ENCODE measurements at regions not wholly inside any gene's neighbourhood (a gene's known extent, or its start where the extent isn't known, plus 50 kb on each side); places are given as distances from the start of the nearest gene placed in this dataset.

GRCh38 chr12:90515199-90516175 lies 439.5 kb downstream of the CCER1 start:
- H3K9me3 ChIP-seq: no peaks in the 10 kb centered on the region
- H3K27ac ChIP-seq: no peak overlapping the region
- H3K36me3 ChIP-seq (ENCODE audit: insufficient read depth in 1 of 2, low read depth in 1 of 2): no peaks in the 10 kb centered on the region
- no peak for ATAC-seq
- H3K4me3 ChIP-seq: no peak overlapping the region
- H3K4me1 ChIP-seq: no peaks in the 10 kb centered on the region
- TF ChIP-seq CTCF (IDR thresholded peaks at IDR 0.05): no peak
- H3K27me3 ChIP-seq (ENCODE audit: insufficient read depth in 3 of 3, low read length in 2 of 3): no peaks in the 10 kb centered on the region
- WGBS, 3 donors: 79 to 87% (median 86%) methylated on average over 2 of the region's 2 CpGs
- intact Hi-C loops (cut with DNase I): no loop called here
- DNase-seq: no peak

- Histone ChIP-seq H3K4me1 (no peaks in the 10 kb centered on the region), H3K9me3 (no peaks in the 10 kb centered on the region), H3K36me3 (ENCODE audit: insufficient read depth in 1 of 2, low read depth in 1 of 2) (no peaks in the 10 kb centered on the region), H3K27ac (no peak overlapping the region), H3K4me3 (no peak overlapping the region), H3K27me3 (ENCODE audit: insufficient read depth in 3 of 3, low read length in 2 of 3) (no peaks in the 10 kb centered on the region)
- intact Hi-C loops (cut with DNase I): no loop called here
- DNase-seq (no peak), ATAC-seq (no peak)
- WGBS, 3 donors: 7 to 14% (median 10%) methylated on average over 3 of the region's 3 CpGs
- TF ChIP-seq CTCF (IDR thresholded peaks at IDR 0.05): no peak
These were observed 440.7 kb downstream of the CCER1 start for GRCh38 chr12:90514325-90514724.

DNA sequence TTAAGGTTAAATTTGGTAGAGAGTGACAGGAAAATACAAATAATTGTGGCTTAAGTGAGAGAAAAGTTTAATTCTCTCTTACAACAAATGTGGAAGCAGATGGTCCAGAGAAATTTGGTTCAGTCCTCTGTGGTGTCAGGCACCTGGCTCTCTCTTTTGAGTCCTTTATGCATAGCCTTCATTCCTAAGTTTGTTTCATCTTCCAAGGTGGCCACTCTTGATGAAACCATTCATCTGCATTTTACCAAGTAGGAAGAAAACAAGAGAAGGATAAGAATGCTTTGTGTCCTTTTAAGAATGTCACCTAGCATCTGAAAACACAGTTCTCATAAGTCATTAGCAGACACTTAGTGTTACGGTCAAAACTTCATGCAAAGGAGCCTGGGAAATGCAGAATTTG lies 442.5 kb downstream of the CCER1 start:
- TF ChIP-seq CTCF (IDR thresholded peaks at IDR 0.05): no peak
- no peak overlapping the region for H3K4me3 ChIP-seq

DNA sequence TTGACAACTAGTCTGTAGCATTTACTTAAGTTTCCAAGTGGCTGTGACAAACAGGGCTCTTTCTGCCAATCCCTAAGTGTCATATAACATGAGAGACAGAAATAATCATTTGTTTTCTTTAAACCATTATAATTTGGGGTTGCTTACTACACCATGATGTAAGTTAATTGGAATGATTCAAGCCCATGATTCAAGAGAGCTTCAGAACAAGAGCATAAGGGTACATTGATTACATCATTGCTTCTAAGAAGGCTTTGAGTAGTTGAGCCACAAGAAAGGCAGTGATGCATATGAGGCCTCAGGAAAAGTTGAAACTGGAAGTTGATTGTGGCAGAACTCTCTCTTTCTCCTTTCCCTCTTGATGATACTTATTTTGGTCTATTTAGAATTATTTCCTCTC lies 444.0 kb downstream of the CCER1 start:
- no peak for TF ChIP-seq CTCF (IDR thresholded peaks at IDR 0.05)
- no peak for ATAC-seq
- H3K9me3 ChIP-seq: no peaks in the 10 kb centered on the region
- no peaks in the 10 kb centered on the region for H3K36me3 ChIP-seq (ENCODE audit: insufficient read depth in 1 of 2, low read depth in 1 of 2)
- no peaks in the 10 kb centered on the region for H3K4me1 ChIP-seq
- no peak overlapping the region for H3K4me3 ChIP-seq
- intact Hi-C loops (cut with DNase I): no loop called here
- H3K27ac ChIP-seq: no peak overlapping the region
- DNase-seq: no peak
- no peaks in the 10 kb centered on the region for H3K27me3 ChIP-seq (ENCODE audit: insufficient read depth in 3 of 3, low read length in 2 of 3)

More for the DNA sequence above, 442.5 kb downstream of the CCER1 start:
- no peaks in the 10 kb centered on the region for H3K36me3 ChIP-seq (ENCODE audit: insufficient read depth in 1 of 2, low read depth in 1 of 2)
- H3K27me3 ChIP-seq (ENCODE audit: insufficient read depth in 3 of 3, low read length in 2 of 3): no peaks in the 10 kb centered on the region
- intact Hi-C loops (cut with DNase I): no loop called here
- DNase-seq (no peak), ATAC-seq (no peak)
- H3K4me1 ChIP-seq: no peaks in the 10 kb centered on the region
- 47 to 58% (median 55%) methylated on average over 1 of the region's 1 CpG for WGBS, 3 donors
- H3K27ac ChIP-seq: no peak overlapping the region
- H3K9me3 ChIP-seq: no peaks in the 10 kb centered on the region

- intact Hi-C loops (cut with DNase I): no loop called here
- TF ChIP-seq CTCF (IDR thresholded peaks at IDR 0.05): no peak
These were observed 450.2 kb downstream of the CCER1 start for GRCh38 chr12:90504806-90505205.

More at GRCh38 chr12:90504806-90505205, 450.2 kb downstream of the CCER1 start:
- ATAC-seq: no peak
- H3K4me1 ChIP-seq: no peaks in the 10 kb centered on the region
- H3K9me3 ChIP-seq: no peaks in the 10 kb centered on the region
- H3K27me3 ChIP-seq (ENCODE audit: insufficient read depth in 3 of 3, low read length in 2 of 3): no peaks in the 10 kb centered on the region
- no peak for DNase-seq
- H3K36me3 ChIP-seq (ENCODE audit: insufficient read depth in 1 of 2, low read depth in 1 of 2): no peaks in the 10 kb centered on the region
- no peak overlapping the region for H3K4me3 ChIP-seq
- H3K27ac ChIP-seq: no peak overlapping the region

Measured in psoas muscle (tissue), 7 donors.